ENCODE measurements at regions not wholly inside any gene's neighbourhood (a gene's known extent, or its start where the extent isn't known, plus 50 kb on each side); places are given as distances from the start of the nearest gene placed in this dataset.

GRCh38 chr21:41673071-41673470 is 93.8 kb downstream of the RIPK4 start:
- DNase-seq (ENCODE audit: missing footprints) (no peak), ATAC-seq (no peak)
- intact Hi-C loops (cut with DNase I) = no loop called here

GRCh38 chr21:41672543-41672915 is 94.3 kb downstream of the RIPK4 start:
- intact Hi-C loops (cut with DNase I) = no loop called here
- ATAC-seq (no peak), DNase-seq (ENCODE audit: missing footprints) (no peak)

DNA sequence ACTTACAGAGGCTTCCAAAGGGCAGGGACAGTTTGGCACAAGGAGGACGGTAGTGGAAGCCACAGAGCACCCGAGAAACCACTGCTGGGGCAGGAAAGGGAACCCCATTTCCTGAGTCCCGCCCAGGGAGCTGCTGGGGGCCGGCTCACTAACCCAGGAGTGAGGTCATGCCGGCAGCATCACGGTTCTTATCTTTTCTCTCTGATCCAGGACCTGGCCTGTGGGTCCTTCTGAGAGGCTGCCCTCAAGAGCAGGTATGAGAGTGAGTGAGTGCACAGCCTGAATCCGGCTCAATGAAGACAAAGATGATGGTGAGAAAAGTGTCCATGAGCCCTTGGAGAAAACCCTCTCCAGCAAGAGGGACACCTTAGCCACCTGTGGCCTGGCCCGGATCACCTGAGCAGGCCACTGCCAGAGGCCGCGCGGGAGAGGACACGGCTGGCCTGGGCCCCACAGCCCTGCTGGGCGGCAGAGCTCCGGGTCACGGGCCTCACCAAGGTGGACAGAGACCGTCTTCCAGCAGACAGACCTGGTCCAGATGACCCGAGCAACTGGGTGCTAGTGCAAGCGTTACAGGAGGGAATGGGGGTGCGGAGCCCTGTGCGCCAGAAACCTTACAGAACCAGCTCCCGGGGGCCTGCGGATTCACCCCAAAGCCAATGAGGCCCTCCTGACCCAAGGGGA is 94.9 kb downstream of the RIPK4 start:
- intact Hi-C loops (cut with DNase I) = no loop called here
- ATAC-seq = no peak

GRCh38 chr21:41671212-41671762 is 95.6 kb downstream of the RIPK4 start:
- ATAC-seq (no peak), DNase-seq (ENCODE audit: missing footprints) (no peak)
- intact Hi-C loops (cut with DNase I) = no loop called here

More for the DNA sequence above, 94.9 kb downstream of the RIPK4 start:
- DNase-seq (ENCODE audit: missing footprints) = no peak

GRCh38 chr21:41670056-41670805 is 96.6 kb downstream of the RIPK4 start:
- no peak for DNase-seq (ENCODE audit: missing footprints)
- intact Hi-C loops (cut with DNase I) = no loop called here
- no peak for ATAC-seq

- intact Hi-C loops (cut with DNase I) = no loop called here
- DNase-seq (ENCODE audit: missing footprints) (no peak), ATAC-seq (no peak)
These were observed 97.4 kb downstream of the RIPK4 start for GRCh38 chr21:41669533-41669830.

DNA sequence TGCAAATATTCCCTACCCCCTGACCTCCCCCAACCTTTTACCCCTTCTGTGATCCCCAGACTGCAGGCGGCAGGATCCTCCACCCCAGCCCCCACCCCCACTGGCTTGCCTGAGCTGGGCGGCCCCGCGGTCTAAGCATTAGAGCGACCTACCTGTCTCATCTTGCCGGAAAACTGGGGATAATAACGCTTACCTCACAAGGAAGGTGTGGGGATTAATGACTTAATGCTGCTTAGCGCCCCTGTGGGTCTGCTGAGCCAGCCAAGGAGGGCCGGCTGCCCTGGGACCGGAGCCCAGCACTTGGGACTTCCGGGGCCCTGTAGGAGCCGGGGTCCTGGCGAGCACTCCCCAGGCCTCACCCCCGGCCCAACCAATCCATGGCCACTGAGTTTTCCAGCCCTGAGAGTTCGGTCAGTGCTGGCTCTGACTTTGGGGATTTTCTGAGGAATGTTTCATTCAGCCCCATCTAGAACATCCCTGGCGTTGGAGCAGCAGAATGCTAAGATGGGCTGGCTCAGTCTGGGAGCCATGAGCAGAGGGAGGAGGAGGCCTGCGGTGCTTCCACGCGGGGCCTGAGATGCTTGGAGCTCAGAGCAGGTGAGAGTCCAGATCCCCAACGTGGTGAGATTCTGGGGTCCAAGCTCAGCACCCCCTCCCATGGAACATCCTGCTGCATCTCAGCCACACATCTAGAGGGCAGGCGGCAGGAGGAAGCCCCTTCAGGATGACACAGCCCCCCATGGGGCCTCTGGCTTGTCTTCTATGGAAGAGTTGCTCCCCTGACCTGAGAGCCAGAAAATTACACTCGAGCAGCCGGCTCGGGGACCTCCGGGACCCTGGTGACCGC is 97.9 kb downstream of the RIPK4 start:
- ATAC-seq = no peak
- no peak for DNase-seq (ENCODE audit: missing footprints)
- intact Hi-C loops (cut with DNase I) = no loop called here

- DNase-seq (ENCODE audit: missing footprints) (no peak), ATAC-seq (no peak)
- intact Hi-C loops (cut with DNase I) = no loop called here
These were observed 98.8 kb downstream of the RIPK4 start for GRCh38 chr21:41668051-41668541.

- no peak for ATAC-seq
- intact Hi-C loops (cut with DNase I) = no loop called here
- DNase-seq (ENCODE audit: missing footprints) = no peak
These were observed 99.7 kb downstream of the RIPK4 start for GRCh38 chr21:41667136-41667535.

DNA sequence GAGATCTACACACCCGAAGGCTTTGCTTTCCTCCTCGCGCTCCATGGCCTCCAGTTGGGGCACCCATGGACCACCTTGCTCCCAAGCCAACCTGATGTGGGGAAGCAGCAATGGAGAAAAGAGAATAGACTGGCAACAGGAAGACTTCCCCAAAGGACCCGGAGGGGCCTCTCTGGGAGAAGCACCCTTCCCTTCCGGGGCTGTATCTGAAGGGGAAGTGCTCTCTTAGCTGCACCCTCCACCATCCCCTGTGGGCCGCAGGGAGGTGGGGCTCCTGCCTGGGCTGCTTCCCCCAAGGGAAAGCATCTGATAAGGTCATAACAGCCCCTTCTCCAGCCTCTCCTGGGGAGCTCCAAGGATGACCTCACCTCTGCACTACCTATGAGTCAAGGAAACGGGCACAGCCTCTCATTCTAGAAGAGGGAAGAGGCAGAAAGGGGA is 100.2 kb downstream of the RIPK4 start:
- no peak for DNase-seq (ENCODE audit: missing footprints)
- peak; percentile 10 for ATAC-seq
- intact Hi-C loops (cut with DNase I) = no loop called here

GRCh38 chr21:41665766-41666595 is 100.9 kb downstream of the RIPK4 start:
- ATAC-seq (no peak), DNase-seq (ENCODE audit: missing footprints) (no peak)
- intact Hi-C loops (cut with DNase I) = no loop called here

GRCh38 chr21:41664881-41665765 is 101.7 kb downstream of the RIPK4 start:
- DNase-seq (ENCODE audit: missing footprints) = no peak
- intact Hi-C loops (cut with DNase I) = no loop called here
- ATAC-seq = peak; percentile 29

GRCh38 chr21:41663805-41664788 is 102.8 kb downstream of the RIPK4 start:
- ATAC-seq = no peak
- DNase-seq (ENCODE audit: missing footprints) = no peak
- intact Hi-C loops (cut with DNase I) = no loop called here

- no peak for ATAC-seq
- DNase-seq (ENCODE audit: missing footprints) = no peak
- intact Hi-C loops (cut with DNase I) = no loop called here
These were observed 104.1 kb downstream of the RIPK4 start for GRCh38 chr21:41662761-41663160.

DNA sequence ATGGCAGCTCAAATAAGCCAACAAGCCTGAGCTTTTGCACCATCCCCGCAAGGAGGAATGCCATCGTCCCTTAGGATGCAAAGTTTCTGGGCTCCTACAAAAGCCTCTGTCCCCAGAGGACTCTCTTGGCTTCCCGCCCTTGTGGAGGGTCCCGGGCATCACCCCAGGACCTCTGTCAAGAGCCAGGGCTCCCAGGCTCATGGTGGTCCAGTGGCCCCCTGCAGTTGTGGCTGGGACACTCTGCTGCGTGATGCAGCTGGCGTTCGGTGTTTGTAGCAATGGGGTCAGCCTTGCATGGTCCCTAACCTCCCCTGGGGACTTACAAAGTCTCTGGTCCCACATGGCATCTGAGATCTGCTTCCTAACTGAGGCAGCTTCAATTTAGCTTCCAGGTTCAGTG is 104.7 kb downstream of the RIPK4 start:
- DNase-seq (ENCODE audit: missing footprints) = no peak
- ATAC-seq = no peak
- intact Hi-C loops (cut with DNase I) = no loop called here

DNA sequence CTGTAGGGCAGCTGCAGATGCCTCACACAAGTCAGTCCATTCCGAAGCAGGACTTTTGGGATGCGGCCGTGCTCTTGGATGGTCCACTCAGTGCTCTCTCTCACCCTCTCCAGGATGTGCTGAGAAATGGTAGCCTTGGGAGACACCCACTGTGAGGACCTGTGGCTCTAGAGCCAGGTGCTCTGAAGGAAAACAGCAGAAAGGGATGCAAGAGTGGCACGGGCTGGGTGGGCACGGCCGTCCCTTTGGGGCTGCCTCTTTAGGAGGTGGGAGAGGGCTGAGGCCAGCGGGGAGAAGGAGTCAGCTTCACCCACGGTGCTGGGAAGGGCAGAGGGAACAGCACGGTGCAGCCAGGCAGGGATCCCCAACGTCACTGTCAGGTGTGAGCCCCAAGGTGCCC is 106.1 kb downstream of the RIPK4 start:
- intact Hi-C loops (cut with DNase I) = no loop called here
- DNase-seq (ENCODE audit: missing footprints) = no peak

More for the DNA sequence above, 106.1 kb downstream of the RIPK4 start:
- ATAC-seq = no peak

Measured in Right ventricle myocardium inferior (tissue), 1 donor.